CD14-positive monocyte (primary cell): ENCODE measurements at regions not wholly inside any gene's neighbourhood (a gene's known extent, or its start where the extent isn't known, plus 50 kb on each side); places are given as distances from the start of the nearest gene placed in this dataset.
"Not testable (repeated sequence)": the region's sequence is repeated elsewhere in the genome, so short reads cannot be mapped to it uniquely, and the experiment has no call there.

Experiments
- DNase-seq, 3 donors: peaks; one replicate each; pipeline ENCODE4 v3.0.0-alpha.2; 2011 to 2022
- H2AFZ ChIP-seq: 2 replicates; pipeline ENCODE4 v1.6.0; 2012; ENCODE audit warnings: mild to moderate bottlenecking, low read depth, low read length, inconsistent platforms; ENCODE audit not compliant: insufficient read depth, poor library complexity, severe bottlenecking
- H3K27ac ChIP-seq, 2 donors: 1 replicate in 1 of 2; 2 replicates in 1 of 2; pipeline ENCODE4 v1.5.1; 2012 to 2013; ENCODE audit warnings: low read length in 2 of 2, control low read depth in 1 of 2, inconsistent platforms in 1 of 2, low read depth in 1 of 2, mild to moderate bottlenecking in 1 of 2
- H3K27me3 ChIP-seq, 2 donors: one replicate each; pipeline versions ENCODE4 v1.6.0 to v1.6.1; 2011 to 2013; ENCODE audit warnings: low read length in 2 of 2; ENCODE audit not compliant: control insufficient read depth in 2 of 2, insufficient read depth in 2 of 2
- H3K36me3 ChIP-seq, 2 donors: replicated peaks in 1 of 2; 1 replicate in 1 of 2; 2 replicates in 1 of 2; pipeline versions ENCODE4 v1.5.1 to v1.6.1; 2012 to 2013; ENCODE audit warnings: low read length in 2 of 2, control low read depth in 1 of 2, inconsistent platforms in 1 of 2, mild to moderate bottlenecking in 1 of 2; ENCODE audit not compliant: insufficient read depth in 2 of 2, control insufficient read depth in 1 of 2
- H3K4me1 ChIP-seq, 2 donors: 1 replicate in 1 of 2; 2 replicates in 1 of 2; pipeline versions ENCODE4 v1.5.1 to v1.6.1; 2012 to 2013; ENCODE audit warnings: low read length in 2 of 2, control low read depth in 1 of 2, inconsistent platforms in 1 of 2, mild to moderate bottlenecking in 1 of 2, moderate library complexity in 1 of 2; ENCODE audit not compliant: insufficient read depth in 2 of 2, control insufficient read depth in 1 of 2
- H3K4me2 ChIP-seq: replicated peaks from 2 replicates; pipeline ENCODE3; 2012; ENCODE audit warnings: low read length, moderate library complexity, mild to moderate bottlenecking; ENCODE audit not compliant: poor library complexity, severe bottlenecking; ENCODE audit errors: extremely low read depth
- H3K4me3 ChIP-seq, 3 experiments: fragments of 200-600 bp in 1 of 3; sonication (generic) in 1 of 3; replicated peaks in 1 of 3; 1 replicate in 2 of 3; 2 replicates in 1 of 3; pipeline ENCODE4 v1.5.1; 2011 to 2013; ENCODE audit warnings: low read length in 3 of 3, mild to moderate bottlenecking in 3 of 3, control low read depth in 2 of 3, low read depth in 2 of 3, inconsistent platforms in 1 of 3, moderate library complexity in 1 of 3
- H3K79me2 ChIP-seq: 2 replicates; pipeline ENCODE4 v1.6.0; 2012; ENCODE audit warnings: mild to moderate bottlenecking, control low read depth, inconsistent platforms, low read length, moderate library complexity; ENCODE audit not compliant: insufficient read depth
- H3K9ac ChIP-seq: 2 replicates; pipeline ENCODE4 v1.6.0; 2017; ENCODE audit warnings: low read length, mild to moderate bottlenecking; ENCODE audit not compliant: insufficient read depth, poor library complexity, severe bottlenecking
- H3K9me3 ChIP-seq, 2 donors: replicated peaks in 1 of 2; 1 replicate in 1 of 2; 2 replicates in 1 of 2; pipeline versions ENCODE4 v1.5.1 to v1.6.1; 2012 to 2013; ENCODE audit warnings: low read length in 2 of 2, control low read depth in 1 of 2; ENCODE audit not compliant: control insufficient read depth in 1 of 2, insufficient read depth in 1 of 2
- H4K20me1 ChIP-seq: 2 replicates; pipeline ENCODE4 v1.6.0; 2012; ENCODE audit warnings: mild to moderate bottlenecking, low read length, control low read depth, moderate library complexity; ENCODE audit not compliant: insufficient read depth
- H3K27ac Mint-ChIP-seq, 7 donors: one replicate each; pipeline ENCODE4 v1.8.0; 2020; ENCODE audit warnings: mild to moderate bottlenecking in 7 of 7, mixed read lengths in 7 of 7, moderate library complexity in 6 of 7, inconsistent platforms in 2 of 7
- H3K27me3 Mint-ChIP-seq, 3 donors: one replicate each; pipeline ENCODE4 v1.8.0; 2021 to 2022; ENCODE audit warnings: low read depth in 3 of 3, mild to moderate bottlenecking in 3 of 3, mixed read lengths in 3 of 3, moderate library complexity in 3 of 3, inconsistent platforms in 1 of 3
- H3K36me3 Mint-ChIP-seq, 2 donors: one replicate each; pipeline ENCODE4 v1.8.0; 2020; ENCODE audit warnings: mixed read lengths in 2 of 2, inconsistent platforms in 1 of 2, mild to moderate bottlenecking in 1 of 2
- H3K4me1 Mint-ChIP-seq: one replicate; pipeline ENCODE4 v1.8.0; 2020; ENCODE audit warnings: mild to moderate bottlenecking, mixed read lengths
- H3K4me3 Mint-ChIP-seq, 2 donors: one replicate each; pipeline ENCODE4 v1.8.0; 2020; ENCODE audit warnings: mild to moderate bottlenecking in 2 of 2, mixed read lengths in 2 of 2, moderate library complexity in 1 of 2
- H3K9me3 Mint-ChIP-seq, 7 donors: one replicate each; pipeline ENCODE4 v1.8.0; 2020 to 2022; ENCODE audit warnings: mixed read lengths in 7 of 7, mild to moderate bottlenecking in 6 of 7, moderate library complexity in 6 of 7, inconsistent platforms in 2 of 7
- WGBS: methylation state at CpG from one replicate; pipeline ENCODE4 v1.1.5; 2013; ENCODE audit warnings: missing lambda C conversion rate; ENCODE audit not compliant: insufficient coverage; 5-methylcytosine and 5-hydroxymethylcytosine counted together
- intact Hi-C, 2 donors: fragments of 100-400 bp; cut with micrococcal nuclease; formaldehyde crosslinking; loops; one replicate each; pipeline versions ENCODE4 v1.15.0 to v1.15.1; 2023
- TF ChIP-seq, protein P1 (sequence below): fragments of 200-600 bp; IDR thresholded peaks from one replicate; pipeline ENCODE4 v1.8.0; 2022; ENCODE audit warnings: antibody characterized with exemption, mild to moderate bottlenecking

DNA sequence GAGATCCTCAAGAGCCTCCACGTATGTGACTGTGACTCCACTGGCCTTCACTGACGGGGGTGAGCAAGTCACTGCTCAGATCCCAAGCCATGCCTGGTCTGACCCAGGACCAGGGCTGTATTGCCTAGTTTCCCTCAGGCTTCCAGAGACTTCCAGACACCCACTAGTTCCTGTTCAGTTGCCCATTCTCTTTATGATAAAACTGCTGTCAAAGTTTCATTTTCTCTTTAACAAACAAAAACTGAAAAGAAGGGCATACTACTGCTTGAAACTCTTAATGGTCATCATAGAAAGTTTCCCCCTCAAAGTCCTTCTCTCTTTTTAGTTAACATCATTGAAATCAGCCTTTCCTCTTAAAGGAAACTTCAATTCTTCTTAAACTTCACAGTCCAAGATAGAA, 105.7 kb upstream of the GHR start:
- Histone ChIP-seq H3K27ac (no peak overlapping the region), H4K20me1 (no peaks in the 10 kb centered on the region), H3K9ac (no peak overlapping the region), H3K4me1 (no peaks in the 10 kb centered on the region), H2AFZ (no peak overlapping the region), H3K4me3 (no peak overlapping the region), H3K36me3 (no peaks in the 10 kb centered on the region), H3K9me3 (peaks cover 25 to 40% of the 10 kb centered on the region in 2 donors), H3K27me3 (no peaks in the 10 kb centered on the region), H3K79me2 (no peaks in the 10 kb centered on the region), H3K4me2 (no peak overlapping the region)
- no peak overlapping the region for H3K4me3 Mint-ChIP-seq
- peaks cover 3 to 47% (median 23%) of the 10 kb centered on the region in 7 donors for H3K9me3 Mint-ChIP-seq
- DNase-seq = no peak
- H3K27me3 Mint-ChIP-seq = no peaks in the 10 kb centered on the region
- H3K27ac Mint-ChIP-seq = peak overlapping the region in 1 of 7 donors; percentile 3
- H3K36me3 Mint-ChIP-seq = no peaks in the 10 kb centered on the region
- WGBS = 97% methylated on average over 2 of the region's 2 CpGs
- TF ChIP-seq, protein P1, sequence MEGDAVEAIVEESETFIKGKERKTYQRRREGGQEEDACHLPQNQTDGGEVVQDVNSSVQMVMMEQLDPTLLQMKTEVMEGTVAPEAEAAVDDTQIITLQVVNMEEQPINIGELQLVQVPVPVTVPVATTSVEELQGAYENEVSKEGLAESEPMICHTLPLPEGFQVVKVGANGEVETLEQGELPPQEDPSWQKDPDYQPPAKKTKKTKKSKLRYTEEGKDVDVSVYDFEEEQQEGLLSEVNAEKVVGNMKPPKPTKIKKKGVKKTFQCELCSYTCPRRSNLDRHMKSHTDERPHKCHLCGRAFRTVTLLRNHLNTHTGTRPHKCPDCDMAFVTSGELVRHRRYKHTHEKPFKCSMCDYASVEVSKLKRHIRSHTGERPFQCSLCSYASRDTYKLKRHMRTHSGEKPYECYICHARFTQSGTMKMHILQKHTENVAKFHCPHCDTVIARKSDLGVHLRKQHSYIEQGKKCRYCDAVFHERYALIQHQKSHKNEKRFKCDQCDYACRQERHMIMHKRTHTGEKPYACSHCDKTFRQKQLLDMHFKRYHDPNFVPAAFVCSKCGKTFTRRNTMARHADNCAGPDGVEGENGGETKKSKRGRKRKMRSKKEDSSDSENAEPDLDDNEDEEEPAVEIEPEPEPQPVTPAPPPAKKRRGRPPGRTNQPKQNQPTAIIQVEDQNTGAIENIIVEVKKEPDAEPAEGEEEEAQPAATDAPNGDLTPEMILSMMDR = no peak
- intact Hi-C loops = no loop called here
- H3K4me1 Mint-ChIP-seq = no peaks in the 10 kb centered on the region

DNA sequence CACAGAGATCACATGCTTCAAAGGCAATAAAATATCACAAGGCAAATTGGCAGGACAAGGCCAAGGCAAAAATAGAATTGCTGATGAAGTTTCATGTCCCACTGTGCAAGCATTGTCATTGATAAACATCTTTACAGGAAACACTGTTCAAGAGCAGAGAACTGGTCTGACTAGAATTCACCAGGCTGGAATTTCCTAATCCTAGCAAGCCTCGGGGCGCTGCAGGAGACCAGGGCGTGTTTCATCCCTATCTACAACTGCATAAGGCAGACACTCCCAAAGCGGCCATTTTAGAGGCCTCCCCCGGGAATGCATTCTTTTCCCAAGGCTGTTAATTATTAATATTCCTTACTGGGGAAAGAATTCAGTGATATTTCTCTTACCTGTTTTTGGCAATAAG, 103.7 kb upstream of the GHR start:
- H4K20me1 ChIP-seq, H3K9ac ChIP-seq, intact Hi-C loops, H3K79me2 ChIP-seq, H3K36me3 ChIP-seq, H3K4me1 ChIP-seq, H3K27me3 Mint-ChIP-seq, H2AFZ ChIP-seq, H3K4me3 ChIP-seq, H3K27ac ChIP-seq, H3K27me3 ChIP-seq, H3K4me1 Mint-ChIP-seq, H3K4me3 Mint-ChIP-seq, DNase-seq, H3K27ac Mint-ChIP-seq, H3K4me2 ChIP-seq, H3K36me3 Mint-ChIP-seq: not testable (repeated sequence)
- H3K9me3 ChIP-seq = peaks cover 25 to 41% of the 10 kb centered on the region in 2 donors
- no CpG with 5 or more reads among the region's 5 CpGs for WGBS
- H3K9me3 Mint-ChIP-seq = peaks cover 3 to 46% (median 21%) of the 10 kb centered on the region in 7 donors
